ENCODE measurements at regions not wholly inside any gene's neighbourhood (a gene's known extent, or its start where the extent isn't known, plus 50 kb on each side); places are given as distances from the start of the nearest gene placed in this dataset.

- TF ChIP-seq CTCF (conservative IDR thresholded peaks at IDR 0.05; ENCODE audit: low read length): no peak
- TF ChIP-seq EZH2phosphoT487 (IDR thresholded peaks at IDR 0.05; ENCODE audit: borderline replicate concordance, low read depth, low read length): no peak
Measured at GRCh38 chr16:29321585-29321984, 84.9 kb downstream of the NPIPB11 start.
